NCI-H1417 treated with DMSO at 0.1 percent for 48 hours (cell line): ENCODE measurements at regions not wholly inside any gene's neighbourhood (a gene's known extent, or its start where the extent isn't known, plus 50 kb on each side); places are given as distances from the start of the nearest gene placed in this dataset.

Source experiments
- DNase-seq: peaks from one replicate; lab custom pipeline; 2025; lab: John Stamatoyannopoulos, UW

- DNase-seq: no peak
Observed at GRCh38 chr18:60663060-60663989, 290.8 kb upstream of the MC4R start.

- no peak for DNase-seq
Observed at GRCh38 chr18:60664736-60665135, 292.2 kb upstream of the MC4R start.

GRCh38 chr18:60667016-60667415 is 294.4 kb upstream of the MC4R start:
- DNase-seq: no peak

- no peak for DNase-seq
Observed at GRCh38 chr18:60668583-60668982, 296.0 kb upstream of the MC4R start.

- no peak for DNase-seq
Observed at GRCh38 chr18:60669938-60670337, 297.4 kb upstream of the MC4R start.

- DNase-seq: no peak
Observed at GRCh38 chr18:60671021-60671420, 298.4 kb upstream of the MC4R start.

- no peak for DNase-seq
Observed at GRCh38 chr18:60675126-60675525, 302.6 kb upstream of the MC4R start.

GRCh38 chr18:60675801-60676200 is 303.2 kb upstream of the MC4R start:
- peak; percentile 65 for DNase-seq

GRCh38 chr18:60676815-60677214 is 304.2 kb upstream of the MC4R start:
- no peak for DNase-seq

GRCh38 chr18:60684843-60685513 is 312.4 kb upstream of the MC4R start:
- peak; percentile 78 for DNase-seq

GRCh38 chr18:60686142-60686541 is 313.6 kb upstream of the MC4R start:
- no peak for DNase-seq

- DNase-seq: no peak
Observed at GRCh38 chr18:60691061-60691460, 318.5 kb upstream of the MC4R start.

- DNase-seq: no peak
Observed at GRCh38 chr18:60693426-60693825, 320.9 kb upstream of the MC4R start.

- DNase-seq: peak; percentile 96
Observed at GRCh38 chr18:60698901-60699300, 326.3 kb upstream of the MC4R start.

- no peak for DNase-seq
Observed at GRCh38 chr18:60722742-60723141, 350.2 kb upstream of the MC4R start.

GRCh38 chr18:60732143-60732542 is 359.6 kb upstream of the MC4R start:
- DNase-seq: no peak

GRCh38 chr18:60739212-60739611 is 366.6 kb upstream of the MC4R start:
- no peak for DNase-seq

- DNase-seq: no peak
Observed at GRCh38 chr18:60740313-60740712, 367.7 kb upstream of the MC4R start.

GRCh38 chr18:60746491-60746890 is 373.9 kb upstream of the MC4R start:
- DNase-seq: no peak

- no peak for DNase-seq
Observed at GRCh38 chr18:60746919-60747318, 374.3 kb upstream of the MC4R start.

GRCh38 chr18:60753753-60754152 is 381.2 kb upstream of the MC4R start:
- DNase-seq: no peak

GRCh38 chr18:60754413-60755009 is 381.9 kb upstream of the MC4R start:
- DNase-seq: no peak

- DNase-seq: no peak
Observed at GRCh38 chr18:60755134-60755533, 382.6 kb upstream of the MC4R start.
